ENCODE measurements at regions not wholly inside any gene's neighbourhood (a gene's known extent, or its start where the extent isn't known, plus 50 kb on each side); places are given as distances from the start of the nearest gene placed in this dataset.

DNA sequence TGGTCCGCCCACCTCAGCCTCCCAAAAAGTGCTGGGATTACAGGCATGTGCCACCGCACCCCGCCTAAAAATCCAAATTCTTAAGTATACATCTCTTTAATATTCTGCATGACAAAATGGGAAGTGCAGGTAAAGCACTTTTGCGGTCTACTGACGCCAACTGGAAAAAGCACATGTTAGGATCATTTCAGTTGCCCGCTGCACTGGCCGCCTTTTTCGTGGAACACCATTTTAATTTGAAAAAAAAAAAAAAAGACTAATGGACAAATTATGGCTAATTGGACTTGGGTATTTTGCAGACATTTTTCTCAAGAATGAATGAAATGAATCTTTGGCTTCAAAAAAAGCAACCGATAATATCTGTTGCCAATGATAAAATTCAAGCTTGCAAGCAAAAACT is 129.3 kb upstream of the GPC1 start:
- TF ChIP-seq EZH2phosphoT487 (IDR thresholded peaks at IDR 0.05; ENCODE audit: insufficient read depth, low read depth) (no peak), EZH2 (IDR thresholded peaks at IDR 0.05; ENCODE audit: insufficient read depth, poor library complexity, severe bottlenecking) (no peak)

Measured in GM23248 (cell line).